ENCODE measurements at regions not wholly inside any gene's neighbourhood (a gene's known extent, or its start where the extent isn't known, plus 50 kb on each side); places are given as distances from the start of the nearest gene placed in this dataset.
A peak's percentile ranks its signal among the peaks of the same experiment; 100 is the strongest.
"Not testable (repeated sequence)": the region's sequence is repeated elsewhere in the genome, so short reads cannot be mapped to it uniquely, and the experiment has no call there.

GRCh38 chr15:75100679-75101078 lies 77.3 kb downstream of the PPCDC start:
- no peaks in the 10 kb centered on the region for H3K9me3 Mint-ChIP-seq
- peaks cover 37% of the 10 kb centered on the region for H3K27me3 Mint-ChIP-seq
- DNase-seq, result no peak
- no peak overlapping the region for H3K4me3 Mint-ChIP-seq
- peaks cover 21% of the 10 kb centered on the region for H3K4me1 Mint-ChIP-seq
- H3K27ac Mint-ChIP-seq, result no peak overlapping the region
- no peak for ATAC-seq

GRCh38 chr15:75104804-75105557 lies 81.6 kb downstream of the PPCDC start:
- peak; percentile 47 to 75 for DNase-seq
- Mint-ChIP-seq H3K4me1 (peaks cover 48% of the 10 kb centered on the region), H3K27ac (peak overlapping the region; percentile 23 to 29), H3K27me3 (peaks cover 35% of the 10 kb centered on the region), H3K4me3 (peak overlapping the region; percentile 2 to 13), H3K9me3 (no peaks in the 10 kb centered on the region)
- peak; percentile 78 for ATAC-seq

- DNase-seq, result no peak
- Mint-ChIP-seq H3K27me3 (peaks cover 58% of the 10 kb centered on the region), H3K27ac (no peak overlapping the region)
Measured at GRCh38 chr15:75107516-75107907, 84.1 kb downstream of the PPCDC start.

GRCh38 chr15:75107908-75108838 lies 84.8 kb downstream of the PPCDC start:
- H3K4me3 Mint-ChIP-seq, result peak overlapping the region; percentile 67 to 74
- H3K27ac Mint-ChIP-seq, result peak overlapping the region; percentile 91 to 92
- peaks cover 7 to 8% of the 10 kb centered on the region in 2 donors for H3K9me3 Mint-ChIP-seq
- H3K27me3 Mint-ChIP-seq, result peaks cover 58% of the 10 kb centered on the region
- DNase-seq, result peak; percentile 84 to 87
- peaks cover 59% of the 10 kb centered on the region for H3K4me1 Mint-ChIP-seq
- peak; percentile 91 for ATAC-seq

More at GRCh38 chr15:75107516-75107907, 84.1 kb downstream of the PPCDC start:
- Mint-ChIP-seq H3K4me3 (peak overlapping the region in 1 of 2 donors; percentile 67), H3K9me3 (peaks cover under 1 to 1% of the 10 kb centered on the region in 2 donors), H3K4me1 (peaks cover 59% of the 10 kb centered on the region)
- ATAC-seq, result no peak

DNA sequence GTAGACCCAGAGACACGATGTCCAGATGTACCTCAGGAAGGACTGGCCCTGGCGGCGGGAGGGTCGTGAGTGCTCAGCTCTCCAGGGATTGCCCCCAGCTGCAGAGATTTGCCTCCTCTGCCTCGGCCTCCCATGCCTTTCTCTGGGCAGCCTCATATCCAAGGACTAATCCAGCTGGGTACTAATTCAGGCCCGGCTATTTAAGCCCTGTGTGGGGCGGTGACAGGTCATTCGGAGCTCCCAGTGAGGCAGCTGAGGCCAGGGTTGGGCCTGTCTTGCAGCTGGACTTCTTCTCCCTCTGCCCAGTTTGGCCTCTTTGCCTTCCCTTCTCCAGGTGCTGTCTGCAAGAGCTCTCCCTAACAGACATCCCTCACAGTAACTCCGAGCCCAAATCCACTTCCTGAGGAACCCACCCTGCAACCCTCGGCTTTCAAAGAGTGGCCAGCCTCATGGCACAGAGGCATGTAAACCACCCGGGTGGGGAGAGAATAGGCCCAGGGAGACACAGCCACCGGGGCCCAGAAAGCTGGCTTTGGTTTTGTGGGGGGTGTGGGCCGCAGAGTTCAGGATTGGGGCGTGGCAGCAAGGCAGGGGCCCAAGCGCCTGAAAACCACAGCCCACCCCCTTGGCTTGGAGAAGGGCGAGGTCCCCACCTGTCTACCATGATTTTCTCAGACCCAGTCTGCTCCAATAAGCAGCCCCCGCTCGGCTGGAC lies 85.8 kb downstream of the PPCDC start:
- DNase-seq (no peak), ATAC-seq (no peak)
- H3K4me1 Mint-ChIP-seq, result peaks cover 61% of the 10 kb centered on the region
- no peak overlapping the region for H3K27ac Mint-ChIP-seq
- H3K27me3 Mint-ChIP-seq, result peaks cover 60% of the 10 kb centered on the region
- H3K4me3 Mint-ChIP-seq, result peak overlapping the region; percentile 67 to 74
- H3K9me3 Mint-ChIP-seq, result peaks cover 8 to 14% of the 10 kb centered on the region in 2 donors

DNA sequence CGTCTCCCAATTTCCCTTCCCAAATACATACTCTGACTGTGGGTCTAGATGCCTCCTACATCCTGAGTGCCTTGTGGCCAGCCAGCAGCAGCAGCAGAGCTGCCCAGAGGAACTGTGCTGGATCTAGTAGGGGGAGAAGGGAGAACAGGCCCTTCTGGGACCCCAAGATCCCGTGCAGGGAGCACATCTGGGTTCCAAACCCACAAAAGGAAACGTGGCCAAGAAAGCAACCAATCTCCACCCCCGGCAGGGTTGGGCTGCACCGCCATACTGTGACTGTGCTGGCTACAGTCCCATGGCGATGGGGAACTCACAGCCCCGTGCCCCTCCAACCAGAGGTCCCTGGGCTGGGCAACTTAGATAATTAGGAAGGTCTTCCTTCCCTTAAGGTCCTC lies 86.3 kb downstream of the PPCDC start:
- Mint-ChIP-seq H3K27ac (no peak overlapping the region), H3K4me1 (peaks cover 64% of the 10 kb centered on the region), H3K27me3 (peaks cover 65% of the 10 kb centered on the region), H3K4me3 (peak overlapping the region in 1 of 2 donors; percentile 74), H3K9me3 (peaks cover 8 to 19% of the 10 kb centered on the region in 2 donors)
- DNase-seq, result no peak
- ATAC-seq, result no peak

- no peak overlapping the region for H3K4me3 Mint-ChIP-seq
- DNase-seq (no peak), ATAC-seq (no peak)
- H3K27me3 Mint-ChIP-seq, result peaks cover 52% of the 10 kb centered on the region
- peaks cover 42% of the 10 kb centered on the region for H3K4me1 Mint-ChIP-seq
- peaks cover 8 to 19% of the 10 kb centered on the region in 2 donors for H3K9me3 Mint-ChIP-seq
- no peak overlapping the region for H3K27ac Mint-ChIP-seq
Measured at GRCh38 chr15:75112278-75112847, 89.0 kb downstream of the PPCDC start.

- no peak for DNase-seq
- Mint-ChIP-seq H3K27me3 (peaks cover 52% of the 10 kb centered on the region), H3K4me1 (peaks cover 38% of the 10 kb centered on the region), H3K4me3 (no peak overlapping the region), H3K9me3 (peaks cover 8 to 19% of the 10 kb centered on the region in 2 donors), H3K27ac (no peak overlapping the region)
- no peak for ATAC-seq
Measured at GRCh38 chr15:75112848-75113492, 88.7 kb upstream of the C15orf39 start.

GRCh38 chr15:75114327-75114726 lies 87.4 kb upstream of the C15orf39 start:
- Mint-ChIP-seq H3K4me3 (no peak overlapping the region), H3K9me3 (peaks cover 8 to 19% of the 10 kb centered on the region in 2 donors), H3K27ac (no peak overlapping the region), H3K27me3 (peaks cover 52% of the 10 kb centered on the region), H3K4me1 (peaks cover 25% of the 10 kb centered on the region)
- peak; percentile 93 for ATAC-seq
- DNase-seq, result peak in 1 of 2 donors; percentile 30

DNA sequence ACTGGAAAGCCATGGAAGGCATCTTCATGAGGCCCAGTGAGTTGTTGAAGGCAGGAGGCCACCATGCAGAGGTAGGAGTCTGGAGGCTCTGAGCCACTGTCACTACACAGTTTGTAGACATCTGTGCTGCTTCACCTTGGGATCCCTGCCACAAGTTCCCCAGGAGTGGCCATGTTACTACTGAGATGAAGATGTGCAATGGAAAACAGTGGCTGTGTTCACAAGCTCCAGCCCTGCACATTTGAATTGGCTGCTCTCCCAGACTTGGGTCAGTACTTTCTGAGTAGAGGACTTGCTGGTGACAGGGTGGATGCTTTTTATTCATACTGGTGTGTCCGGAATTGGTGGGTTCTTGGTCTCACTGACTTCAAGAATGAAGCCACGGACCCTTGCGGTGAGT lies 86.9 kb upstream of the C15orf39 start:
- peaks cover 20% of the 10 kb centered on the region for H3K4me1 Mint-ChIP-seq
- no peak overlapping the region for H3K27ac Mint-ChIP-seq
- no peak overlapping the region for H3K4me3 Mint-ChIP-seq
- H3K27me3 Mint-ChIP-seq, result peaks cover 47% of the 10 kb centered on the region
- peaks cover 8 to 19% of the 10 kb centered on the region in 2 donors for H3K9me3 Mint-ChIP-seq
- ATAC-seq, result peak; percentile 18
- no peak for DNase-seq

- H3K27me3 Mint-ChIP-seq, result peaks cover 40% of the 10 kb centered on the region
- H3K27ac Mint-ChIP-seq, ATAC-seq, H3K4me3 Mint-ChIP-seq, DNase-seq: not testable (repeated sequence)
- H3K9me3 Mint-ChIP-seq, result peaks cover 8 to 19% of the 10 kb centered on the region in 2 donors
- peaks cover 13% of the 10 kb centered on the region for H3K4me1 Mint-ChIP-seq
Measured at GRCh38 chr15:75115411-75115913, 86.2 kb upstream of the C15orf39 start.

DNA sequence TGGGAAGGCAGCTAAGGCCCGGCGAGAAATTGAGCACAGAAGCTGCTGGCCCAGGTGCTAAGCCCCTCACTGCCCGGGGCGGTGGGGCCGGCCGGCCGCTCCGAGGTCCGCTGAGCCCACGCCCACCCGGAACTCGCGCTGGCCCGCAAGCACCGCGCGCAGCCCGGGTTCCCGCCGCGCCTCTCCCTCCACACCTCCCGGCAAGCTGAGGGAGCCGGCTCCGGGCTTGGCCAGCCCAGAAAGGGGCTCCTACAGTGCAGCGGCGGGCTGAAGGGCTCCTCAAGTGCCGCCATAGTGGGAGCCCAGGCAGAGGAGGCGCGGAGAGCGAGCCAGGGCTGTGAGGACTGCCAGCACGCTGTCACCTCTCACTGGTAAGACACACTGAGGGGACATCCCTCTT lies 85.5 kb upstream of the C15orf39 start:
- not testable (repeated sequence) for DNase-seq, H3K27ac Mint-ChIP-seq, ATAC-seq, H3K4me3 Mint-ChIP-seq, H3K4me1 Mint-ChIP-seq
- H3K9me3 Mint-ChIP-seq, result peaks cover 8 to 19% of the 10 kb centered on the region in 2 donors
- H3K27me3 Mint-ChIP-seq, result peaks cover 33% of the 10 kb centered on the region

DNA sequence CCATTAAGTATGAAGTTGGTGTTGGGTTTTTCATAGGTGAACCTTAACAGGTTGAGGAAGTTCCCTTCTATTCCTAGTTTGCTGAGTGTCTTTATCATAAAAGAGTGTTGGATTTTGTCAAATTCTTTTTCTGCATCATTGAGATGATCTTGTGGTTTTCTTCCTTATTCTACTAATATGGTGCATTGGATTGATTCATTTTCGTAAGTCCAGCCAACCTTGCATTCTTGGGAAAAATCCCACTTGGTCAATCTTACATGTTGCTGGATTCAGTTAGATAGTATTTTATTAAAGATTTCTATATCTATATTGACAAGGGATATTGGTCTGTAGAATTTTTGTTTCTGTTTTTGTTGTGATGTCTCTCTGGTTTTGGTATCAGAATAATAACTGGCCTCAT lies 83.7 kb upstream of the C15orf39 start:
- DNase-seq (no peak), ATAC-seq (no peak)
- H3K4me3 Mint-ChIP-seq, result no peak overlapping the region
- peaks cover 2 to 13% of the 10 kb centered on the region in 2 donors for H3K9me3 Mint-ChIP-seq
- no peak overlapping the region for H3K27ac Mint-ChIP-seq
- H3K4me1 Mint-ChIP-seq, result peaks cover 8% of the 10 kb centered on the region
- peaks cover 17% of the 10 kb centered on the region for H3K27me3 Mint-ChIP-seq

DNA sequence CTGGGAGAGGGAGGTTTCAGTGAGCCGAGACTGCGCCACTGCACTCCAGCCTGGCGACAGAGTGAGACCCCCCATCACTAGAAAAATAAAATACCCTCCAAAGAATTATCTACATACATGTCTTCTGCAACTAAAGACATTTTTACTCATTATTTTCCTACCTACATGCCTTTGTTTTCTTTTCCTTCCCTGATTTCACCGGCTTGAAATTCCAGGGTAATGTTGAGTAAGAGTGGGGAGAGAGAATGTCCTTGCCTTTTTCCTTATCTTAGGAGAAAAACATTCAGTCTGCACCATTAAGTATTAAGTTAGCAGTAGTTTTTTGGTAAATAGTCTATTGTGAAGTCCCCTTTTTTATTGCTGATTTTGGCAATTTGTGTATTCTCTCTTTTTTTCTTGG lies 82.4 kb upstream of the C15orf39 start:
- not testable (repeated sequence) for DNase-seq, ATAC-seq, H3K9me3 Mint-ChIP-seq, H3K27ac Mint-ChIP-seq, H3K4me3 Mint-ChIP-seq
- H3K27me3 Mint-ChIP-seq, result peaks cover 12% of the 10 kb centered on the region
- peaks cover 15% of the 10 kb centered on the region for H3K4me1 Mint-ChIP-seq
